Testis (tissue), 2 donors: ENCODE measurements at regions not wholly inside any gene's neighbourhood (a gene's known extent, or its start where the extent isn't known, plus 50 kb on each side); places are given as distances from the start of the nearest gene placed in this dataset.

Experiments
- POLR2A ChIP-seq: fragments of 450-650 bp; IDR thresholded peaks from one replicate; pipeline ENCODE4 v1.6.1; 2017; ENCODE audit warnings: antibody characterized with exemption, mild to moderate bottlenecking, moderate library complexity
- TF ChIP-seq, protein P1 (sequence below), 3 experiments: fragments of 450-650 bp in 2 of 3; fragments of 200-600 bp in 1 of 3; sonication (generic) in 1 of 3; IDR thresholded peaks; one replicate each; pipeline ENCODE4 v1.5.1; 2016 to 2019; ENCODE audit warnings: antibody characterized with exemption in 3 of 3, mild to moderate bottlenecking in 2 of 3, moderate library complexity in 1 of 3

DNA sequence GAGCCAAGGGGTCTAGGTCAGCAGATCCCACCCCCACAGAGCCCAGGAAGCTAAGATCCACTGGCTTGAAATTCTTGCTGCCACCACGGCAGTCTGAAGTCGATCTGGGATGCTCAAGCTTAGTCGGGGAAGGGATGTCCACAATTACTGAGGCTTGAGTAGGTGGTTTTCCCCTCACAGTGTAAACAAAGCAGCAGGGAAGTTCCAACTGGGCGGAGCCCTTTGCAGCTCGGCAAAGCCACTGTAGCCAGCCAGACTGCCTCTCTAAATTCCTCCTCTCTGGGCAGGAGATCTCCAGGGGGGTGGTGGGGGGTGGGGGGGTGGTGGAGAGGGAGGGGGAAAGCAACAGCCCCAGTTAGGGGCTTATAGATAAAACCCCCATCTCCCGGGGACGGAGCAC is 419.5 kb downstream of the NUP35 start:
- no peak for TF ChIP-seq POLR2A
- TF ChIP-seq, protein P1, sequence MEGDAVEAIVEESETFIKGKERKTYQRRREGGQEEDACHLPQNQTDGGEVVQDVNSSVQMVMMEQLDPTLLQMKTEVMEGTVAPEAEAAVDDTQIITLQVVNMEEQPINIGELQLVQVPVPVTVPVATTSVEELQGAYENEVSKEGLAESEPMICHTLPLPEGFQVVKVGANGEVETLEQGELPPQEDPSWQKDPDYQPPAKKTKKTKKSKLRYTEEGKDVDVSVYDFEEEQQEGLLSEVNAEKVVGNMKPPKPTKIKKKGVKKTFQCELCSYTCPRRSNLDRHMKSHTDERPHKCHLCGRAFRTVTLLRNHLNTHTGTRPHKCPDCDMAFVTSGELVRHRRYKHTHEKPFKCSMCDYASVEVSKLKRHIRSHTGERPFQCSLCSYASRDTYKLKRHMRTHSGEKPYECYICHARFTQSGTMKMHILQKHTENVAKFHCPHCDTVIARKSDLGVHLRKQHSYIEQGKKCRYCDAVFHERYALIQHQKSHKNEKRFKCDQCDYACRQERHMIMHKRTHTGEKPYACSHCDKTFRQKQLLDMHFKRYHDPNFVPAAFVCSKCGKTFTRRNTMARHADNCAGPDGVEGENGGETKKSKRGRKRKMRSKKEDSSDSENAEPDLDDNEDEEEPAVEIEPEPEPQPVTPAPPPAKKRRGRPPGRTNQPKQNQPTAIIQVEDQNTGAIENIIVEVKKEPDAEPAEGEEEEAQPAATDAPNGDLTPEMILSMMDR (IDR thresholded peaks at IDR 0.05), result no peak
